HG03097 (cell line): ENCODE measurements at regions not wholly inside any gene's neighbourhood (a gene's known extent, or its start where the extent isn't known, plus 50 kb on each side); places are given as distances from the start of the nearest gene placed in this dataset.
"Not testable (repeated sequence)": the region's sequence is repeated elsewhere in the genome, so short reads cannot be mapped to it uniquely, and the experiment has no call there.

Experiments used
- ATAC-seq: cut with Tn5 transposase; IDR thresholded peaks from one replicate; pipeline ENCODE4 v1.9.1; 2021; ENCODE audit not compliant: unreplicated experiment, low FRiP score

DNA sequence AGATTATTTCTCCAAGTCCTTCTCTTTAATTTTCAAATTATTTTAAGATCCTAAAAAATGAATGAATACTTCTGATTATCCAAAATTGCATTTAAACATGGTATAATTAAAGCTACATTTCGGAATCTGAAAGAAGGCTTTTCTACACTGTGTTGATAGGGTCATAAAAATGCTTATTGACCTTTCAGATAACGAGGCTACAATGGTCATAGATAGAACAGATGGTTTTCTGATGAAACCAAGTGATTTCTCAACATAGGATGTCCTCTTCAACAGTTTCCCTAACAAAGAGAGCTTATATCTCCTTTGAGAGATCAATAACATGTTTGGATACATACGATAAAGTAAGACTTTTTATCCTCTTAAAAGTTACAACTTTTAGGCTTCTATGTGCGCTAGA is 201.1 kb downstream of the PTH2R start:
- ATAC-seq: no peak

DNA sequence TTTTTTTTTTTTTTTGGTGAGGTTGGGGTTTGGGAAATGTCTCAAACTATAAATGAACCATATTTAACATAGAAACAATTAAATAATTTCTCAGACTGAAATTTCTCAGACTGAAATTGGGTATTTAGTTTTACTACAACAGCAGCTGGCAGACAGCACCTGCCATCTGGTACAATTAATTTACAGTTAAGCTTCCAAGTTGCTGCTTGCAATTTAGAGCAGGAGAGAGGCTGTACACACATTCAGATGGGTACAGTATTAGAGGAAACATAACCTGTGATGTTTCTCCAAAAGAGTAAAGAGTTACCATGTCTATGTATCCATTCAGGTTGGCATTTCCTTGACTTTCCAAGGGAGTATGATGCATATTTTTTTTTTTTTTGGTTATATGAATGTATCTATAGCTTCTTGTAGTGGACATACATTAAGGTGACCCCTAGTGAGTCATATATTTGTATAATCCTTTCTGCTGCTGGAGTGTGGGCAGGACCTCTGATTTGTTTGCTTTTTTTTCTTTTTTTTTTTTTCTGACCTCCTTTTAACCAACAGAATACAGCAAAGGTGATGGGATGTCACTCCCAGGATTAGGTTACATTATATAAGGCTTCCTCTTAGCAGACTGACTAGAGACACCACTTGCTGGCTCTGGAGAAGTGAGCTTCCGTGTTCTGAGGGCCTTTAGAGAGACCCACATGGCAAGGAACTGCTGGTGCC is 201.7 kb downstream of the PTH2R start:
- no peak for ATAC-seq

DNA sequence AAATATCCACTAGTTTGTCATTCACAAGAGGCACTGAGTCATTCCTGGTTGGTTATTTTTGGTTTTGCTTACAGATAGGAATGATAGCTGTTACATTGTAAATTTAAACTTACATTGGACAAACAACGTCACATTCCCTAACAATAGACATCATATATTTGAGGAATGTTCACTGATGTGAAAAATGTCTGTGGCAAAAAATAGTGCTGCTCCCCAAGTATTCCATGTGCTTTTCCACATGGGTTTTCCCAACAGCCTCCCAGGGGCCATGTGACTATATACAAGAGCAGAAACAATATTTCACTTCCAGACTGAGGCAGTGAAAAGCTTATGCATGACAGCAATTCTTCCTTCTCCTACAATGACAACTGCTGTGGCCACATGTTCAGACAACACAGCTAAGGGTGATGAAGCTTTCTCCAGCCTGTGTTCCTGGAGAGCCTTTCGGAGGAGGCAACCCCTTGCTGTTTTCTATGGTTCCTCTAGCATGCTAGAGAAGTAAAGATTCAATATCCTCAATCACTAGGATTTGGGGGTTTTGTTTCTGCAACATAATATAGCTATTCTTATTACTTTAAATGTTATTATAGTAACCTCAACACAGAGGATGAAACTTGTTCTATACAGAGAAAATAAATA is 202.7 kb downstream of the PTH2R start:
- ATAC-seq: no peak

DNA sequence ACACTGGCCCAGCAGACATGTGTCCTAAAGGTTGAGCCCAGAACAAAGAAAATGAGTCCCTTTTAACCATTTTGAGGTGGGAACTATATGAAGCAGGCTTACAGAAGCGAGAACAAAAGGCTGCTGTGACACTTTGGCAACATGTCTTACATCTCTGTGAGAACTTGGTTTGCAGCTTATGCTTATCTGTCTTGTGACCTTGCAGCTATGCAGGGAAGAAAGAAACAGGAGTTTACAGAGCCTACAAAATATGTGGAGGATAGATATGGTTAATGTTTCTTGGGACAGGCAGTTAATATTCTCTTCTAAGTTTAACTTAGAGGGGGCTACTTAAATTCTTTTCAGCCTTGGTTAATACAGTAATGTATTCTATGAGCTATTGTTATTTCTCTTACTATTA is 209.1 kb downstream of the PTH2R start:
- not testable (repeated sequence) for ATAC-seq

DNA sequence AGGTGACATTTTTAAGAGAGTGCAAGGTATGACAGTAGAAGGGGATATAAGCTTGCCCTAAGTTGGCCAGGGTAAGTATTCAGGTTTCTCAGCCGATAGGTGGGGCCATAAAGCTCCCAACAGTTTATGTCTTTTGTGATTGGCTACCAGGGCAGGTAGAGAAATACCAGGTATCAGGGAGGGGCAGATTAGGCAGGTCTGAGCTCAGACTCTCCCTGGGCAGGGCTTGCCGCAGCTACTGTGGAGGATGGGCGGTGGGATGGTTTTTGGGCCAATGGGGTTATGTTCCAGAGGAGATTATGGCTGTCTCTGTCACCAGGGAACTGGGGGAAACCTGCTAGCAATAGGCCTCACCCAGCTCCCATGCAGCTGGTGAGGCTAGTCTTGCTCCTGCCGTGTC is 211.6 kb downstream of the PTH2R start:
- ATAC-seq: no peak

DNA sequence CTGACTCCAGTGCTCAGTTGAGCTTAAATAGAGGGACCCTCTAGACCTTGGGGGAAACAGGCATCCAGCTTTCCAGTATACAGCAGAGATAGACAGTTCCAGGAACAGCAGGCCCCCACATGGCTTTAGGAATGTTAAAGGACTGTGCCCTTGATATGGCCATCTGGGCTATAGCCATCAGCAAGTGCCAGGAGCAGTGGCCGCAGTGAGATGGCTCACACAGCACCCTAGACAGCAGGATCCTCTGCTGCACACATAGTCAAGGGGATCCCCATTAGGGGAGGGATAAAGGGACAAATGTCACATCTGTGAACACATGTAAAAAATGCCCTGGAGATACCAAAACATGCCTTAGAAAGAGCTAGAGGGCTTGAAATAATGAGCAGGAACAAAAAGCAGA is 213.4 kb downstream of the PTH2R start:
- no peak for ATAC-seq

DNA sequence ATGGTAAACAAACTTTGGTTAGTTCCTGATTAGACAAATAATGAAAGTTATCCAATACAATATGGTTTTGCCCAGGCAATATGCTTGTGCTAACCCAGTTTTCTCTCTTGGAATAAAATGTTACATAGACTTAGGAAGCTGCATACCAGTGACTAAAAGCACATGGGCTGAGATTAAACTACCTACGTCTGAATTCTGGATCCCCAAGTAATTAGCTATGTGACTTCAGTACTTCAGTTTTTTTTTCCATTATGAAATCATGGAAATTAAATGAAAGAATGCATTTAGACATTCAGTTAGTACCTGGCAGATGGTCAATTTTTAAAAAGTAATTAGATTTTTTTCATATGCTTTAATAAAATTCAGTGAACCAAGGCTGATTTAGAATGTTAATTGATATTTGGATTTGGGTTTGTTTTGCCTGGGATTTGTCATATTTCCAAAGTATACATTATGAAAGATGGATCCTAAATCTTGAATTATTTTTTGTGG is 213.9 kb downstream of the PTH2R start:
- ATAC-seq: no peak

DNA sequence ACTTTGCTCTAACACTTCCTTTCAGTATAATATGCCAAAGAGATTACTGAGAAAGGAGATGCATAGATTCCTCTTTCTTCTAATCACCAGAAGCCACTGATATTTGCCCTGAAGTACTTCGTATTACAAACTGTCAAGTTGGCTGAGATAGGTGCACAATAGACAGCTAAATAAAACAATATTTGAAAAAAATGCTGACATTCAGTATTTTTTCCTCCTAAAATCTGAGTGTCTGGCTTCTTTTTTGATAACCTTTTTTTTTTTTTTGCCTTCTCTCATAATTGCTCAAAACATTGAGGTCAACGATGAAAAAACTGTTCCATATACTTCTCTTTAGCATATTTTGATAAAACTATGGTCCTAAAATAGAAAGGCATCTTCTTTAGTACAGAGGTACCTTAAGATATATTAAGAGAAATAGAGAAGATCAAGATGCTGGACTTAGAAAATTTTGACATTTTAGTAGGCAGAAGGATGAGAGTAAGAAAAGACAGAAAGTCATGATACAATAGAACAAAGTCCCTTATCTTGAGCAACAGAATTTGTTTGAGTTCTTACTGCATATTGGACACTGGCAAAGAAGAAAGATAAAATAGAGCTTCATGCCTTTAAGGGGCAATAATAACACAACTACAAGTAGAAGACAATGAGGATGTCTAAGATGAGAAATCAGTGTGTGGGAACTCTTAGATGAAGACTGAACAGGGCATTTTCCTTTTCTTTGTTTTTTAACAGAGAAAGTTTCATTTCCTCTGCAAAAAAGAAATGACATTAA is 220.7 kb downstream of the PTH2R start:
- no peak for ATAC-seq

DNA sequence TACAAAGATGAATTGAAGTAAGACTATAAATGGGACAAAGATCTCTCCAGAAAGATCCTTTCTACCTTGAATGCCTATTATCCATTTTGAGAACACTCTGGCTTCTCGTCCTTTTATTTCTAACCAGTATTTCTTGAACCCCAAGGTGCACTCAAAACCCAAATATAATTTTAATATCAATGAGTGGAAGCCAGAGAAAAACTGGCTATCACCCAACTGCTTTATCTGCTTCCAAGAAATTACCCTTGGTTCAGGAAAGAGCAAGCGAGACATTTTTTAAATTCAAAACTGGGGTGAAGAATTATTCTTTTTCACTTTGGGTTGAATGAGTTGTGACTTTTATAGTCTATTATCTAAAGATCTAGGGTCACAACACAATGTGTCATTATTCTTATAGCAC is 221.3 kb downstream of the PTH2R start:
- ATAC-seq: no peak

DNA sequence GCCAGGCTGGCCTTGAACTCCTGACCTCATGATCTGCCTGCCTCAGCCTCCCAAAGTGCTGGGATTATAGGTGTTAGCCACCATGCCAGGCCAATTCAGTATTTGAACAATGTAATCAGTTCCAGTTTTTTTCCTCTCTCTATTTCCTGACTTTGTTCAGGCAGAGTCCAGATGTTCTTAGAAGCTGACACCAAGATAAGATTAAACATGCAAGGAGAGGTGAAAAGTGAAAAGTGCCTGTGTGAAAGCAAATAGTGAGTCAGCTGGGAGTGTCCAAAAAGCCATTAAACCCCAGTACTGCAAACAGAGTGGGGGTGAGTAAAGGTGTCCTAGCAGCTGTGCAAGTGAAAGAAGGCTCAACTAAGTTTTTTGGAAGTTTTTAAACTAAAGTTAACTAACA is 231.5 kb downstream of the PTH2R start:
- ATAC-seq: peak; percentile 55

DNA sequence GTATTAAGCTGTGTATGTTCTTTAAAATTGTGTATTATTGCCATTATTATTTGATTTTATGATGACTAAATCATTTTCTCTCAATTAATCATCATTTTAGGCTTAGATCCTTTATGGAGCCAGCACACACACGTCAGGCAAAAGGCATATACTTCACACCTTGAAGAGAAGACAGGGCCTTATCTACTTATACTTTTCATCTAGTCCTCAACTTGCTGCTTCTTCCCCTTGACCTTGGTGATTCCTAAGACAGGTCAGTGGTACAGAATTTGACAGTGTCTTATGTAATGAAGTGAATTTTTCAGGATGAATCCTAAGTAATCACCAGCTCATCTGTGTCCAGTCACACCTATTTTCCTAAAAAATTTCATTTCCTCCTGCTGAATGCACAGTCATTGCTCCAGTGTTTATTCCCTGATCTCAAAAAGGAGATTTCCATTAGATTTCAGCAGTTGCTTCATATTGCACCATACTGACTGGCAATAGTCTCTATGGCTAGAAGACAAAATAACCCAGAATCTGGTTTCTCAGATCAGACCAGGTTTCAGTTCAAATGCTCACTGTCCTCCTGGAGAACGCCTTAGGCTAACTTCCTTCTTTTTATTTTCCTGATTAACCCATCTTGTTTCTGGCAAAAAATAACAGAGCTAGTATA is 235.7 kb downstream of the PTH2R start:
- no peak for ATAC-seq

DNA sequence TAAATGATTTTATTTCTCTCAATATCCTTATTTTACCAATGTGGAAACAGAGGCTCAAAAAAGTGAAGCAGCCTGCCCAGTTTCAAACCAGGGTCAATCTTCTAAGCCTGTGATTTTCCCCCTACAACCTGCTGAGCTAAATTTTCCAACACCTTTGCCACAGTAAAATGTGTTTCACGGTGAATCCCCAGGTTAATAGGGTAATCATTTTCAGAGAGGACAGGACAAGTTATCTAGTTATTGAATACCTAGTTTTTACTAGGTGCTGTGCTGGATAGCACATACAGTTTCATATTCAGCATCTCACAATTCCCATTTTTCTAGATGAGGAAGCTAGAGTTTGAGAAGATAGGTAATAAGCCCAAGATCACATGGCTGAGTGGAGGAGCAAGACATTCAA is 236.6 kb downstream of the PTH2R start:
- ATAC-seq: peak; percentile 62

DNA sequence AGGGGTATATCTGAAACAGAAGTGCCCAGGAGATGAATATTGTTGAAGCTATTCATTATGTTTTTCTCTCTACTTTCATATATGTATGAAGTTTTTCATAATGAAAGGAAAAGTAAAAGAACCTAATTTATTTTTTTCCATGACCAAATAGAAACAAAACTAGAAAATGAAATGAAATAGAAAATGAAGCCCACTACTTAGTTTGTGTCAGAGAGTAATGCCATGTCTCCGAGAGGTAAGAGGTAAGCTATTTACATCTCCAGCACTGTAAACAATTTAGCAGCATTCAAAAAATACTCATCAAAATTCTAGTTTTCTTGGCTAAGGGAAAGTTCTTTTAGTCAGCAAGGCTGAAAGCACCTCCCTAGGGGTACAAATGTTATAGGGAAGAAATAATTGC is 238.6 kb downstream of the PTH2R start:
- no peak for ATAC-seq

DNA sequence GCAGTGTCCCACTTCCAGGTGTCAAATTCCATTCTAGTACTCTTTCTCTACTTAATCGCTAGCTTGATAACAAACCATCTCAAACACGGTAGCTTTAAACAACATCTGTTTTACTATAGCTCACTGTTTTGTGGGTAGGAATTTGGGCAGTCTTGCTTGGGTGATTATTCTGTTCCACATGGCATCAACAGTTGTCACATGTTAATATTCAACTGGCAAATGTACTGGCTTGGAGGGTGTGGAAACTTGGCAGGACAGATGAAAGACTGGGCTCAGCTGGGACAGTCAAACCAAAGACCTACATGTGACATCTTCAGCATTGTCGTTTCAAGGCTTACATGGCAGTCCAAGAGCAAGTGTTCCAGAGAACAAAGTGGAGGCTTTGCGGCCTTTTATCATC is 241.8 kb downstream of the PTH2R start:
- ATAC-seq: peak; percentile 79

DNA sequence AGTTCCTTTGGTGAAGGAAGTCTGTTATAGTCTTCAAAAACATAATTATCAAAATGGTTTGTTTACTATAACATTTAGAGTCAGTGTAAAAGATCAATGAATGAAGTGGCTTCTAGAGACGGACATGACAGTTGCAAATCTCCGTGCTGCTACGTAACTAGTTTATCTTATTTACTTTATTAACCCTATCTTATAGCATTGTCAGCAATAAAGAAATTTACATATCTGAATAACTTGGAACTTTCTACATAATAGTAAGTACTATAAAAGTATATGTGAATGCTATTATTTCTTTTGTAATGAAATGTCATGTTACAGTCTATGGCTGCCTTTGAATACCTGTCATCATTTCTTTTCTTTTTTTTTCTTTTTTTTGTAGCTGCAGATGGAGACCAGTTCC is 246.8 kb downstream of the PTH2R start:
- ATAC-seq: no peak

DNA sequence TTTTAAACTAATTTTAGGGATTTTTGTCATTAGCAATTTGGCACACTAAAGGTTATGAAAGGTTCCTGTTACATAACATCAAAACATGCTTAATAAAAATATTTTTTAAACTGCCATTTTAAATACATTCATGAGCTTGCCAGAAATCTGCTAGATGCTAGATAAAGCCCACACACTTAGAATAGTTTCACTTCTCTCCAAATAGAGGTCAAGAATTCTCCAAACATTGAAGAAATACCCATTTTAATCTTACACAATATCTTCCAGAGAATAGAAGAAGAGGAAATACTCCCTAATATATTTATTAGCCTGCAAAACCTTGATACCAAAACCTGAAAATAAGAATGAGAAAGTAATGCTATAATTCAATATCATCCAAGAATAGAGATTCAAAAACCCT is 247.5 kb downstream of the PTH2R start:
- no peak for ATAC-seq

DNA sequence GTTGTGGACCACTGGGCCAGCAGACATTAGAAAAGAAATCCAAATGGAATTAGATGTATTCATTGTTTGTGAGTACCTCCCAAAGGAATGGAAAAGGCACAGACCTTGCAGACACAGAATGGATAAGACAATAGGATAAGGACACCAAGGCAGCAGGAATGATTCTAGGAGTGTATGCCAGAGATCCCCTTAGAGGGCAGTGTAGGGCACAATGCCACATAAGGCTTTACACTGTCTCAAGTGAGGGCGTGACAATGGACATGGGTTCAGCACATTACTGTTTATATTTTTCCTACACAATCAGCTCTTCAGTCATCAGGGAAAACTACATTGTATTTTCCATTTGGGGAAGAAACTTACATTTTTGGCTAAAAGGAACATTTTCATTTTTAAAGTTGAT is 250.9 kb downstream of the PTH2R start:
- ATAC-seq: no peak

DNA sequence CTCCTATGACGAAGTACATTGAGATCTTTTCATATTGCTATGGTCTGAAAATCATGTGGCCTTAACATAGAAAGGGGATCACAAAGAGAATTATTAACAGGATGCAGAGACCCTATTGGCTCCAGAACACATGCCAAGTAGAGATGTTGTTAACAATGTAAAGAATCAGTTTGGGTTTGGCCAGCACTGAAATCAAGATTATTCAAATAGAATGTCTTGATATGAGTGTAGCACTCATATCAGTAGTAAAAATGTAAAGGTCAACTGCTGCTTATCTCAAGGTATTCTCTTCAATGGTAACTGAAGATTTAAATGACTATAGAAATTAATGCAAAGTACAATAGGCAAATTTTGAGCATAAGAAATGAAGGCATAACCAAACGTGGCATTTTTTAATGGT is 262.8 kb downstream of the PTH2R start:
- ATAC-seq: no peak

DNA sequence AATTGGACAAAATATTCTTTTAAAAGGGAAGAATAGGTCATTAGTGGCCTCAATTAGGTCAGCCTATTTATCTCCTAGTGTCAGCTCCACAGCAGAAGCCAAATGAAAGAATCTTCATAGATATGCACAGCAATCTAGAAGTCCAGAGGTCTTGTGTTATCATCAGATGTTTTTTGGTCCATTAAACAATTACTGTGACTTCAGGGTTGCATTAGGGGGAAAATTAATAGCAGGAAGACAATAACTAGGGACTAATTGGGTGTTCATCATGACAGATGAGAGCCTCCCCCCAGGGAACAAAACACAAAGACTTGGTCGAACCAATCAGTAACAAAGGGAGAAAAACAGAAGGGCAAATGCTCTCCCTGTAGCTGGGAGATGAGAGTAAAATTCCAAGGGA is 264.7 kb downstream of the PTH2R start:
- no peak for ATAC-seq

DNA sequence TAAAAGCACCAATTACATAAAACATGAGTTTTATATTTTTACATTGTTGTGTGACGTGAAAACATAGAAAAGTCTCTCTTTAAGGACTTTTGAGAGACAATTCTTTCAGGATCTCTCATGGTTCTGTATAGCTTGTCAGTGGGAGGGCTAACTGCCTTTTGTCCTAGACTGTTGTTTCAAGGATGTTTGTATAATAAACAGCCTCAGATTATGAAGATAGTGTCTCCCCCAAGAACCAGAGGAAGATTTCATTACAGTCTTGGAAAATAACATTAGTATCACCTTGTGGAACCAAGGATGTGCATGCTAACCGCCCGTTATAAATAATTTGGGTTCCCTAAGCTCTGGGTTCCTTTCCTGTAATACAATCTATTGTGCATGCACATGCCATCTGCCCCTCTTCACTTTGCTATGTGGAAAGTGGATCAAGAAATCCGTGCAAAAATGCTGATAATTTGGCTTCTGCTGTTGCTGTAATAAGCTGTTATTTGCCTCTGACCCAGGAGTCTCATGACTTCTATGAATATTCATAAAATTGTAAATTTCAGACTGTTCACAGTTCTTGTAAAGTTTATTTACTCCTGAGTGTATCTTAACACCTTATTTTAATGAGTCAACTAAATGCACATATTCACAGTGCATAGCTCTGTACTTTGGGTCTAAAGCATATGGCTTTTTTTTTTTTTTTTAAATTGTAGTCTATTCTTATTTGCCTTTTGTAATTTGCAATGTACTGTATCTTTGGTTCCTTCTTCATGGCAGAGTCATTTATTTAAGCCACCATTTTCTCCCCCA is 265.5 kb downstream of the PTH2R start:
- ATAC-seq: no peak
